Transverse colon (tissue), 4 donors: ENCODE measurements at regions not wholly inside any gene's neighbourhood (a gene's known extent, or its start where the extent isn't known, plus 50 kb on each side); places are given as distances from the start of the nearest gene placed in this dataset.

Source experiments
- DNase-seq: peaks from one replicate; pipeline ENCODE4 v3.0.0-alpha.2; 2019
- H3K27ac ChIP-seq, 4 donors: fragments of 200-600 bp; sonication (generic); 2 replicates each; pipeline ENCODE4 v1.5.1; 2016 to 2018; ENCODE audit warnings: inconsistent platforms in 4 of 4
- H3K27me3 ChIP-seq: fragments of 200-600 bp; sonication (generic); 2 replicates; pipeline ENCODE4 v1.5.1; 2017; ENCODE audit warnings: inconsistent platforms
- H3K36me3 ChIP-seq, 4 donors: fragments of 200-600 bp; sonication (generic); 2 replicates each; pipeline ENCODE4 v1.5.1; 2017 to 2019; ENCODE audit warnings: inconsistent platforms in 4 of 4
- H3K4me1 ChIP-seq, 4 donors: fragments of 200-600 bp; sonication (generic); 2 replicates each; pipeline ENCODE4 v1.5.1; 2017 to 2020; ENCODE audit warnings: inconsistent platforms in 4 of 4
- H3K4me3 ChIP-seq, 4 donors: fragments of 200-600 bp; sonication (generic); 1 replicate in 1 of 4; 2 replicates in 3 of 4; pipeline versions ENCODE4 v1.5.1 to v1.6.1; 2017 to 2019; ENCODE audit warnings: inconsistent platforms in 4 of 4
- H3K9me3 ChIP-seq, 2 donors: fragments of 200-600 bp; sonication (generic); 2 replicates each; pipeline ENCODE4 v1.5.1; 2017 to 2019; ENCODE audit warnings: inconsistent platforms in 2 of 2
- CTCF ChIP-seq, 5 experiments: fragments of 200-600 bp in 3 of 5; fragments of 450-650 bp in 2 of 5; sonication (generic) in 3 of 5; IDR thresholded peaks; 1 replicate in 2 of 5; 2 replicates in 3 of 5; pipeline ENCODE4 v1.5.1; 2016 to 2017; ENCODE audit warnings: antibody characterized with exemption in 5 of 5, inconsistent platforms in 3 of 5, mild to moderate bottlenecking in 2 of 5, moderate library complexity in 1 of 5
- EP300 ChIP-seq: sonication (generic); formaldehyde crosslinking; IDR thresholded peaks from one replicate; pipeline ENCODE4 v1.6.1; 2017; ENCODE audit warnings: antibody characterized with exemption, low read depth
- POLR2A ChIP-seq: fragments of 450-650 bp; IDR thresholded peaks from one replicate; pipeline ENCODE4 v1.6.1; 2016; ENCODE audit warnings: antibody characterized with exemption, mild to moderate bottlenecking, moderate library complexity
- POLR2AphosphoS5 ChIP-seq, 3 donors: sonication (generic); formaldehyde crosslinking; IDR thresholded peaks; one replicate each; pipeline ENCODE4 v1.6.1; 2016; ENCODE audit warnings: antibody characterized with exemption in 3 of 3
- WGBS, 2 donors: methylation state at CpG; one replicate each; pipeline ENCODE4 v1.1.5; 2018; ENCODE audit warnings: low coverage in 1 of 2; 5-methylcytosine and 5-hydroxymethylcytosine counted together
- in situ Hi-C, 4 donors: fragments of 200-750 bp; cut with MboI; loops; one replicate each; pipeline versions ENCODE4 v1.15.0 to v1.15.1; 2017; ENCODE audit warnings: low sequenced_read_pairs in 3 of 4, low pct_ligation_motif_present in 1 of 4, low pct_unique_long_range_greater_than_20kb in 1 of 4
- intact Hi-C: fragments of 100-400 bp; cut with DNase I; formaldehyde crosslinking; loops from one replicate; pipeline ENCODE4 v1.15.1; 2023; ENCODE audit warnings: low total_unique reads

GRCh38 chr15:46277451-46277850, 642.6 kb downstream of the SQOR start:
- Histone ChIP-seq H3K36me3 (no peaks in the 10 kb centered on the region), H3K27me3 (no peaks in the 10 kb centered on the region), H3K4me1 (no peaks in the 10 kb centered on the region), H3K9me3 (no peaks in the 10 kb centered on the region), H3K4me3 (no peak overlapping the region), H3K27ac (no peak overlapping the region)
- in situ Hi-C loops (no loop called here), intact Hi-C loops (no loop called here)
- no peak for TF ChIP-seq POLR2AphosphoS5 (IDR thresholded peaks at IDR 0.05)
- TF ChIP-seq CTCF (IDR thresholded peaks at IDR 0.05), result no peak
- no peak for TF ChIP-seq POLR2A
- no peak for TF ChIP-seq EP300
- no peak for DNase-seq

GRCh38 chr15:46278062-46278461, 643.2 kb downstream of the SQOR start:
- 59 to 73% methylated on average over 2 to 5 of the region's 5 CpGs for WGBS, 2 donors
- Histone ChIP-seq H3K27me3 (no peaks in the 10 kb centered on the region), H3K4me3 (no peak overlapping the region), H3K9me3 (no peaks in the 10 kb centered on the region), H3K36me3 (no peaks in the 10 kb centered on the region), H3K4me1 (no peaks in the 10 kb centered on the region), H3K27ac (no peak overlapping the region)
- no peak for TF ChIP-seq EP300
- intact Hi-C loops (no loop called here), in situ Hi-C loops (no loop called here)
- no peak for DNase-seq

GRCh38 chr15:46278486-46279090, 643.8 kb downstream of the SQOR start:
- Histone ChIP-seq H3K4me1 (no peaks in the 10 kb centered on the region), H3K27me3 (no peaks in the 10 kb centered on the region), H3K9me3 (no peaks in the 10 kb centered on the region), H3K36me3 (no peaks in the 10 kb centered on the region), H3K27ac (no peak overlapping the region), H3K4me3 (no peak overlapping the region)
- in situ Hi-C loops (no loop called here), intact Hi-C loops (no loop called here)
- DNase-seq, result no peak
- TF ChIP-seq CTCF (IDR thresholded peaks at IDR 0.05) (no peak), POLR2AphosphoS5 (IDR thresholded peaks at IDR 0.05) (no peak), EP300 (no peak), POLR2A (no peak)
- WGBS, 2 donors, result 61 to 62% methylated on average over 5 of the region's 5 CpGs

GRCh38 chr15:46280762-46281542, 646.1 kb downstream of the SQOR start:
- intact Hi-C loops, result no loop called here
- no peaks in the 10 kb centered on the region for H3K9me3 ChIP-seq
- no peak for DNase-seq
- 39 to 48% methylated on average over 3 to 4 of the region's 4 CpGs for WGBS, 2 donors
- no peaks in the 10 kb centered on the region for H3K4me1 ChIP-seq
- no peak overlapping the region for H3K27ac ChIP-seq
- peak in 1 of 5 experiments; percentile 22 for TF ChIP-seq CTCF (IDR thresholded peaks at IDR 0.05)
- TF ChIP-seq EP300, result no peak
- no peaks in the 10 kb centered on the region for H3K27me3 ChIP-seq
- no peak overlapping the region for H3K4me3 ChIP-seq
- no peaks in the 10 kb centered on the region for H3K36me3 ChIP-seq
- in situ Hi-C loops, result no loop called here

GRCh38 chr15:46293550-46293949, 658.7 kb downstream of the SQOR start:
- H3K36me3 ChIP-seq, result no peaks in the 10 kb centered on the region

More at GRCh38 chr15:46293550-46293949, 658.7 kb downstream of the SQOR start:
- DNase-seq, result no peak
- 89 to 94% methylated on average over 2 to 3 of the region's 3 CpGs for WGBS, 2 donors
- no peak for TF ChIP-seq POLR2AphosphoS5 (IDR thresholded peaks at IDR 0.05)
- TF ChIP-seq EP300, result no peak
- no peak for TF ChIP-seq POLR2A
- no peak for TF ChIP-seq CTCF (IDR thresholded peaks at IDR 0.05)
- intact Hi-C loops (no loop called here), in situ Hi-C loops (no loop called here)
- Histone ChIP-seq H3K27me3 (no peaks in the 10 kb centered on the region), H3K4me1 (no peaks in the 10 kb centered on the region), H3K27ac (no peak overlapping the region), H3K4me3 (no peak overlapping the region), H3K9me3 (no peaks in the 10 kb centered on the region)
